ENCODE measurements at regions not wholly inside any gene's neighbourhood (a gene's known extent, or its start where the extent isn't known, plus 50 kb on each side); places are given as distances from the start of the nearest gene placed in this dataset.
"Not testable (repeated sequence)": the region's sequence is repeated elsewhere in the genome, so short reads cannot be mapped to it uniquely, and the experiment has no call there.

- TF ChIP-seq CTCF (conservative IDR thresholded peaks at IDR 0.05; ENCODE audit: low read depth, low read length); POLR2A (IDR thresholded peaks at IDR 0.05; ENCODE audit: low read depth, low read length); USF2 (IDR thresholded peaks at IDR 0.05; ENCODE audit: low read depth, low read length); CHD1 (IDR thresholded peaks at IDR 0.05; ENCODE audit: low read depth, low read length); NFE2L2 (IDR thresholded peaks at IDR 0.05; ENCODE audit: low read depth, low read length); MXI1 (IDR thresholded peaks at IDR 0.05; ENCODE audit: borderline replicate concordance, low read depth, low read length); SMC3 (IDR thresholded peaks at IDR 0.05; ENCODE audit: low read depth, low read length): not testable (repeated sequence)
Observed at GRCh38 chr13:81546294-81546693, 1205.4 kb upstream of the SPRY2 start.

Data from IMR-90 (cell line).